IMR-90 (cell line): ENCODE measurements at regions not wholly inside any gene's neighbourhood (a gene's known extent, or its start where the extent isn't known, plus 50 kb on each side); places are given as distances from the start of the nearest gene placed in this dataset.
A peak's percentile ranks its signal among the peaks of the same experiment; 100 is the strongest.

ENCODE experiments used
- ATAC-seq: fragments of 200-7000 bp; cut with Tn5 transposase; 2 replicates; pipeline ENCODE4 v1.9.1; 2020; ENCODE audit warnings: low read depth, mild to moderate bottlenecking, moderate library complexity
- BruUV-seq: library from RNA; stranded (reverse); fragments of 400-500 nt; replicated peaks from 2 replicates; lab custom pipeline; 2021; lab: Mats Ljungman, UMichigan
- CTCF ChIA-PET: fragments of 300-600 bp; formaldehyde crosslinking; extraction: SDS; loops from one replicate; lab custom pipeline; 2021; ENCODE audit warnings: antibody characterized with exemption; lab: Yijun Ruan, JAX
- POLR2A ChIA-PET: fragments of 300-600 bp; sonication (Branson Sonifier 250); formaldehyde crosslinking; loops from one replicate; lab custom pipeline; 2022; ENCODE audit warnings: antibody characterized with exemption; ENCODE audit not compliant: unreplicated experiment; lab: Charles Lee
- DNase-seq: peaks from one replicate; pipeline ENCODE4 v3.0.0; 2013
- H2AFZ ChIP-seq: replicated peaks from 2 replicates; pipeline ENCODE3; 2013; ENCODE audit warnings: low read length, mild to moderate bottlenecking; ENCODE audit not compliant: poor library complexity
- H2AK5ac ChIP-seq: 2 replicates; pipeline ENCODE4 v1.6.1; 2013; ENCODE audit warnings: low read depth, low read length, inconsistent platforms
- H2AK9ac ChIP-seq: replicated peaks from 2 replicates; pipeline ENCODE3; 2013; ENCODE audit warnings: mild to moderate bottlenecking, low read depth, low read length, moderate library complexity; ENCODE audit not compliant: poor library complexity
- H2BK120ac ChIP-seq: 2 replicates; pipeline ENCODE4 v1.6.1; 2013; ENCODE audit warnings: low read depth, low read length, inconsistent platforms
- H2BK15ac ChIP-seq: 3 replicates; pipeline ENCODE4 v1.6.1; 2013; ENCODE audit warnings: low read depth, low read length, inconsistent platforms
- H2BK20ac ChIP-seq: 2 replicates; pipeline ENCODE4 v1.6.1; 2013; ENCODE audit warnings: low read depth, mild to moderate bottlenecking, inconsistent platforms, low read length, moderate library complexity
- H2BK5ac ChIP-seq: 2 replicates; pipeline ENCODE4 v1.6.1; 2013; ENCODE audit warnings: mild to moderate bottlenecking, low read depth, low read length, inconsistent platforms; ENCODE audit not compliant: poor library complexity, severe bottlenecking
- H3K14ac ChIP-seq: replicated peaks from 2 replicates; pipeline ENCODE4 v1.6.1; 2013; ENCODE audit warnings: low read depth, low read length, inconsistent platforms
- H3K18ac ChIP-seq: 2 replicates; pipeline ENCODE4 v1.6.1; 2013; ENCODE audit warnings: low read depth, low read length, control low read depth
- H3K23ac ChIP-seq: 2 replicates; pipeline ENCODE4 v1.6.1; 2013; ENCODE audit warnings: low read depth, low read length, inconsistent platforms
- H3K27ac ChIP-seq: 2 replicates; pipeline ENCODE4 v1.5.1; 2013; ENCODE audit warnings: mild to moderate bottlenecking, control low read depth, low read length; ENCODE audit not compliant: insufficient read depth
- H3K27me3 ChIP-seq: 2 replicates; pipeline ENCODE4 v1.6.1; 2013; ENCODE audit warnings: low read length; ENCODE audit not compliant: control insufficient read depth, insufficient read depth
- H3K36me3 ChIP-seq: 2 replicates; pipeline ENCODE4 v1.6.1; 2013; ENCODE audit warnings: low read length, mixed read lengths; ENCODE audit not compliant: control insufficient read depth, insufficient read depth
- H3K4ac ChIP-seq: 2 replicates; pipeline ENCODE4 v1.6.1; 2013; ENCODE audit warnings: low read depth, low read length, inconsistent platforms
- H3K4me1 ChIP-seq: 2 replicates; pipeline ENCODE4 v1.6.1; 2013; ENCODE audit warnings: low read length, mixed read lengths; ENCODE audit not compliant: control insufficient read depth, insufficient read depth
- H3K4me2 ChIP-seq: 2 replicates; pipeline ENCODE4 v1.6.1; 2013; ENCODE audit warnings: low read depth, mild to moderate bottlenecking, control low read depth, low read length, moderate library complexity
- H3K4me3 ChIP-seq: 2 replicates; pipeline ENCODE4 v1.5.1; 2013; ENCODE audit warnings: low read depth, mild to moderate bottlenecking, control low read depth, low read length, moderate library complexity; ENCODE audit not compliant: insufficient read depth
- H3K56ac ChIP-seq: 2 replicates; pipeline ENCODE4 v1.6.1; 2013; ENCODE audit warnings: low read length, inconsistent platforms; ENCODE audit not compliant: insufficient read depth; ENCODE audit errors: extremely low read depth
- H3K79me1 ChIP-seq, 2 experiments: 2 replicates each; pipeline ENCODE4 v1.6.1; 2013; ENCODE audit warnings: low read length in 2 of 2, inconsistent platforms in 1 of 2, low read depth in 1 of 2
- H3K9ac ChIP-seq: 2 replicates; pipeline ENCODE4 v1.6.1; 2013; ENCODE audit warnings: low read depth, low read length, control low read depth
- H3K9me1 ChIP-seq: 2 replicates; pipeline ENCODE4 v1.6.1; 2013; ENCODE audit warnings: low read length, inconsistent platforms; ENCODE audit not compliant: insufficient read depth
- H3K9me3 ChIP-seq: 2 replicates; pipeline ENCODE4 v1.6.1; 2013; ENCODE audit warnings: low read length; ENCODE audit not compliant: control insufficient read depth, insufficient read depth
- H4K20me1 ChIP-seq: 2 replicates; pipeline ENCODE4 v1.6.1; 2013; ENCODE audit warnings: low read length, inconsistent platforms; ENCODE audit not compliant: insufficient read depth
- H4K5ac ChIP-seq: 2 replicates; pipeline ENCODE4 v1.6.1; 2013; ENCODE audit warnings: mild to moderate bottlenecking, low read depth, low read length, control low read depth
- H4K8ac ChIP-seq, 2 experiments: 2 replicates each; pipeline ENCODE4 v1.6.1; 2013; ENCODE audit warnings: low read depth in 2 of 2, low read length in 2 of 2, control low read depth in 1 of 2, inconsistent platforms in 1 of 2
- H4K91ac ChIP-seq: 2 replicates; pipeline ENCODE4 v1.6.1; 2013; ENCODE audit warnings: low read depth, low read length, inconsistent platforms; ENCODE audit not compliant: insufficient read depth
- BHLHE40 ChIP-seq: fragments of 150-350 bp; IDR thresholded peaks from 2 replicates; pipeline ENCODE4 v1.6.1; 2016; ENCODE audit warnings: mild to moderate bottlenecking, low read depth, low read length
- CEBPB ChIP-seq: IDR thresholded peaks from 2 replicates; pipeline ENCODE4 v1.6.1; 2012; ENCODE audit warnings: low read depth, low read length, improper control_type of control experiment
- CHD1 ChIP-seq: IDR thresholded peaks from 2 replicates; pipeline ENCODE4 v1.6.1; 2012; ENCODE audit warnings: low read depth, low read length, improper control_type of control experiment
- FOS ChIP-seq: fragments of 150-350 bp; IDR thresholded peaks from 2 replicates; pipeline ENCODE4 v1.6.1; 2016; ENCODE audit warnings: low read depth, low read length
- MAFK ChIP-seq: IDR thresholded peaks from 2 replicates; pipeline ENCODE4 v1.6.1; 2012; ENCODE audit warnings: low read depth, low read length, improper control_type of control experiment
- MAZ ChIP-seq: IDR thresholded peaks from 2 replicates; pipeline ENCODE4 v1.6.1; 2012; ENCODE audit warnings: low read depth, mild to moderate bottlenecking, low read length, improper control_type of control experiment, moderate library complexity, borderline replicate concordance
- MXI1 ChIP-seq: IDR thresholded peaks from 2 replicates; pipeline ENCODE4 v1.6.1; 2012; ENCODE audit warnings: low read depth, mild to moderate bottlenecking, low read length, moderate library complexity, borderline replicate concordance
- NFE2L2 ChIP-seq: fragments of 150-350 bp; IDR thresholded peaks from 2 replicates; pipeline ENCODE4 v1.6.1; 2016; ENCODE audit warnings: low read depth, mild to moderate bottlenecking, low read length
- POLR2A ChIP-seq: IDR thresholded peaks from 2 replicates; pipeline ENCODE4 v1.6.1; 2012; ENCODE audit warnings: mild to moderate bottlenecking, low read depth, low read length
- RAD21 ChIP-seq: IDR thresholded peaks from 2 replicates; pipeline ENCODE4 v1.6.1; 2012; ENCODE audit warnings: low read length, improper control_type of control experiment
- RCOR1 ChIP-seq: IDR thresholded peaks from 2 replicates; pipeline ENCODE4 v1.6.1; 2012; ENCODE audit warnings: mild to moderate bottlenecking, low read length, improper control_type of control experiment; ENCODE audit not compliant: insufficient replicate concordance
- RFX5 ChIP-seq: IDR thresholded peaks from 2 replicates; pipeline ENCODE4 v1.8.0; 2012; ENCODE audit warnings: low read depth, mild to moderate bottlenecking, low read length, moderate library complexity
- SMC3 ChIP-seq: fragments of 150-350 bp; IDR thresholded peaks from 2 replicates; pipeline ENCODE4 v1.6.1; 2016; ENCODE audit warnings: low read depth, mild to moderate bottlenecking, antibody characterized with exemption, low read length, moderate library complexity
- WGBS, 2 experiments: methylation state at CpG; one replicate each; pipeline versions ENCODE4 v1.1.5 to v1.1.7; 2013; ENCODE audit warnings: missing lambda C conversion rate in 2 of 2; ENCODE audit not compliant: insufficient read length in 1 of 2; ENCODE audit errors: extremely low coverage in 2 of 2; 5-methylcytosine and 5-hydroxymethylcytosine counted together
- dilution Hi-C: fragments of 300-500 bp; cut with HindIII; formaldehyde crosslinking; loops from one replicate; pipeline ENCODE4 v1.14.3; 2018; ENCODE audit warnings: low sequenced_read_pairs; ENCODE audit not compliant: unreplicated experiment
- in situ Hi-C: fragments of 300-500 bp; cut with MboI; formaldehyde crosslinking; loops from 3 replicates; pipeline ENCODE4 v1.14.3; 2019; ENCODE audit warnings: low sequenced_read_pairs, inconsistent platforms, mixed read lengths
- intact Hi-C: fragments of 100-400 bp; cut with micrococcal nuclease; formaldehyde crosslinking; loops from 2 replicates; pipeline ENCODE4 v1.10.0; 2022
- TF ChIP-seq, protein P1 (sequence below): fragments of 150-350 bp; IDR thresholded peaks from 2 replicates; pipeline ENCODE4 v1.6.1; 2016; ENCODE audit warnings: low read depth, mild to moderate bottlenecking, low read length, moderate library complexity, borderline replicate concordance
- TF ChIP-seq, protein P2 (sequence below): conservative IDR thresholded peaks from 2 replicates; pipeline ENCODE4 v1.5.1; 2012; ENCODE audit warnings: mild to moderate bottlenecking, low read depth, low read length, improper control_type of control experiment
- TF ChIP-seq, protein P3 (sequence below): fragments of 150-350 bp; IDR thresholded peaks from 2 replicates; pipeline ENCODE4 v1.6.1; 2017; ENCODE audit warnings: mild to moderate bottlenecking, antibody characterized with exemption, low read length, low read depth

DNA sequence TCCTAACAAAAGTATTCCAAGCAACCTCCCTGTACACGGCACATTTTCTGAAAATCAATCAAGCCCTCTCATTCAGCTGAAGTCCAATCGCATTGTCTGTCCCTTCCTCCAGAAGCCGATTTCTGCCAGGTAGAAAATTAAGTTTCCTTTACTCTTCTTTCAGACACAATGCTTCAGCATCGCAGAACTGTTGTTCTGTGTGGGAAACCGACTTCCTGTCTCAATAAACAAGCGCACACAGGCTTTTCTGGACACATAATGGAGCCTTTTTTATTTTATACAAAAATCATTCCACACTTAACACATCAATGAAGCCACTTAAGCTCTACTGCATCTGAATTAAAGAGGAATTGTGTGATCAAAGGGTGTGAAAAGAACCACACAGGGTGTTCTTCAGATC lies 75.6 kb downstream of the BLID start:
- Histone ChIP-seq H3K9me3 (no peaks in the 10 kb centered on the region), H2AK5ac (peak overlapping the region; percentile 68), H3K4ac (peak overlapping the region; percentile 72), H4K20me1 (no peaks in the 10 kb centered on the region), H4K5ac (peak overlapping the region; percentile 81), H3K27me3 (no peaks in the 10 kb centered on the region), H3K23ac (peak overlapping the region; percentile 48), H3K4me3 (no peak overlapping the region), H2BK5ac (peak overlapping the region; percentile 99), H2AFZ (no peak overlapping the region), H3K4me2 (peak overlapping the region; percentile 57; the same call in 1 of the 2 replicates), H4K8ac (peak overlapping the region; percentile 68 to 91), H3K9me1 (peaks cover 8% of the 10 kb centered on the region; the same call in 1 of the 2 replicates), H2BK20ac (peak overlapping the region; percentile 83), H2BK15ac (peak overlapping the region; percentile 64), H3K18ac (peak overlapping the region; percentile 68), H3K4me1 (peaks cover 27% of the 10 kb centered on the region), H3K56ac (peak overlapping the region; percentile 58), H3K36me3 (no peaks in the 10 kb centered on the region), H2BK120ac (peak overlapping the region; percentile 89), H4K91ac (peak overlapping the region; percentile 70), H3K9ac (peak overlapping the region; percentile 77; the same call in 1 of the 2 replicates), H3K14ac (peak overlapping the region; percentile 65), H2AK9ac (no peak overlapping the region), H3K79me1 (peaks cover 9 to 46% of the 10 kb centered on the region in 2 experiments), H3K27ac (peak overlapping the region; percentile 64)
- DNase-seq (no peak), ATAC-seq (no peak)
- TF ChIP-seq MAFK (no peak), FOS (no peak), SMC3 (no peak), RAD21 (no peak), MAZ (no peak), MXI1 (no peak), RCOR1 (no peak), NFE2L2 (no peak), POLR2A (no peak), CEBPB (no peak), BHLHE40 (no peak), RFX5 (no peak), CHD1 (no peak)
- TF ChIP-seq, protein P1, sequence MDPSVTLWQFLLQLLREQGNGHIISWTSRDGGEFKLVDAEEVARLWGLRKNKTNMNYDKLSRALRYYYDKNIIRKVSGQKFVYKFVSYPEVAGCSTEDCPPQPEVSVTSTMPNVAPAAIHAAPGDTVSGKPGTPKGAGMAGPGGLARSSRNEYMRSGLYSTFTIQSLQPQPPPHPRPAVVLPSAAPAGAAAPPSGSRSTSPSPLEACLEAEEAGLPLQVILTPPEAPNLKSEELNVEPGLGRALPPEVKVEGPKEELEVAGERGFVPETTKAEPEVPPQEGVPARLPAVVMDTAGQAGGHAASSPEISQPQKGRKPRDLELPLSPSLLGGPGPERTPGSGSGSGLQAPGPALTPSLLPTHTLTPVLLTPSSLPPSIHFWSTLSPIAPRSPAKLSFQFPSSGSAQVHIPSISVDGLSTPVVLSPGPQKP, result no peak
- TF ChIP-seq, protein P2, sequence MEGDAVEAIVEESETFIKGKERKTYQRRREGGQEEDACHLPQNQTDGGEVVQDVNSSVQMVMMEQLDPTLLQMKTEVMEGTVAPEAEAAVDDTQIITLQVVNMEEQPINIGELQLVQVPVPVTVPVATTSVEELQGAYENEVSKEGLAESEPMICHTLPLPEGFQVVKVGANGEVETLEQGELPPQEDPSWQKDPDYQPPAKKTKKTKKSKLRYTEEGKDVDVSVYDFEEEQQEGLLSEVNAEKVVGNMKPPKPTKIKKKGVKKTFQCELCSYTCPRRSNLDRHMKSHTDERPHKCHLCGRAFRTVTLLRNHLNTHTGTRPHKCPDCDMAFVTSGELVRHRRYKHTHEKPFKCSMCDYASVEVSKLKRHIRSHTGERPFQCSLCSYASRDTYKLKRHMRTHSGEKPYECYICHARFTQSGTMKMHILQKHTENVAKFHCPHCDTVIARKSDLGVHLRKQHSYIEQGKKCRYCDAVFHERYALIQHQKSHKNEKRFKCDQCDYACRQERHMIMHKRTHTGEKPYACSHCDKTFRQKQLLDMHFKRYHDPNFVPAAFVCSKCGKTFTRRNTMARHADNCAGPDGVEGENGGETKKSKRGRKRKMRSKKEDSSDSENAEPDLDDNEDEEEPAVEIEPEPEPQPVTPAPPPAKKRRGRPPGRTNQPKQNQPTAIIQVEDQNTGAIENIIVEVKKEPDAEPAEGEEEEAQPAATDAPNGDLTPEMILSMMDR, result no peak
- TF ChIP-seq, protein P3, sequence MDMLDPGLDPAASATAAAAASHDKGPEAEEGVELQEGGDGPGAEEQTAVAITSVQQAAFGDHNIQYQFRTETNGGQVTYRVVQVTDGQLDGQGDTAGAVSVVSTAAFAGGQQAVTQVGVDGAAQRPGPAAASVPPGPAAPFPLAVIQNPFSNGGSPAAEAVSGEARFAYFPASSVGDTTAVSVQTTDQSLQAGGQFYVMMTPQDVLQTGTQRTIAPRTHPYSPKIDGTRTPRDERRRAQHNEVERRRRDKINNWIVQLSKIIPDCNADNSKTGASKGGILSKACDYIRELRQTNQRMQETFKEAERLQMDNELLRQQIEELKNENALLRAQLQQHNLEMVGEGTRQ, result no peak
- in situ Hi-C loops, result no loop called here
- intact Hi-C loops, result loop anchor here (10.0 kb wide), 1 partner anchor 464 kb away; no protein-coding TSS in a partner anchor
- BruUV-seq, result no TSS peak
- POLR2A ChIA-PET, result no interaction called here
- WGBS, 2 experiments, result 17% methylated on average over 1 of the region's 6 CpGs; no CpG with 5 or more reads in 1 of the 2 experiments
- CTCF ChIA-PET, result interaction anchor here (0.7 kb wide), 1 partner anchor 385 kb away, joined by 3 read pairs; no protein-coding TSS in a partner anchor
- dilution Hi-C loops, result no loop called here
